ENCODE measurements at regions not wholly inside any gene's neighbourhood (a gene's known extent, or its start where the extent isn't known, plus 50 kb on each side); places are given as distances from the start of the nearest gene placed in this dataset.

- H3K79me2 ChIP-seq (ENCODE audit: low read depth): no peaks in the 10 kb centered on the region
- no peaks in the 10 kb centered on the region for H3K27me3 ChIP-seq
- H4K20me1 ChIP-seq (ENCODE audit: low read depth): no peaks in the 10 kb centered on the region
- no peak overlapping the region for H3K9ac ChIP-seq
- TF ChIP-seq EZH2 (IDR thresholded peaks at IDR 0.05): no peak
- no peak for TF ChIP-seq CTCF (IDR thresholded peaks at IDR 0.05)
- TF ChIP-seq EZH2phosphoT487 (IDR thresholded peaks at IDR 0.05): no peak
- peaks cover 17% of the 10 kb centered on the region for H3K4me1 ChIP-seq
- Mint-ChIP-seq H3K36me3 (no peaks in the 10 kb centered on the region), H3K4me3 (no peak overlapping the region), H3K27ac (peak overlapping the region; percentile 36), H3K4me1 (peaks cover 11% of the 10 kb centered on the region), H3K27me3 (ENCODE audit: insufficient read depth, low read depth) (no peaks in the 10 kb centered on the region), H3K9me3 (peaks cover 5% of the 10 kb centered on the region)
- H3K4me3 ChIP-seq: no peak overlapping the region
- H3K27ac ChIP-seq: no peak overlapping the region
- no peak overlapping the region for H2AFZ ChIP-seq (replicated peaks)
- no peak for DNase-seq (ENCODE audit: low spot score)
- no peaks in the 10 kb centered on the region for H3F3A ChIP-seq (ENCODE audit: low read depth)
- H3K4me2 ChIP-seq: no peak overlapping the region
- H3K9me3 ChIP-seq (ENCODE audit: low read depth): no peaks in the 10 kb centered on the region
- no peaks in the 10 kb centered on the region for H3K36me3 ChIP-seq
Measured at GRCh38 chr2:122098306-122098705, 342.9 kb downstream of the TSN start.

GRCh38 chr2:122100346-122100745 is 344.9 kb downstream of the TSN start:
- Histone ChIP-seq H3K27me3 (no peaks in the 10 kb centered on the region), H3K4me1 (peaks cover 27% of the 10 kb centered on the region), H3K9me3 (ENCODE audit: low read depth) (no peaks in the 10 kb centered on the region), H4K20me1 (ENCODE audit: low read depth) (no peaks in the 10 kb centered on the region), H3F3A (ENCODE audit: low read depth) (peaks cover 16% of the 10 kb centered on the region), H3K4me3 (no peak overlapping the region), H3K27ac (no peak overlapping the region), H3K36me3 (no peaks in the 10 kb centered on the region), H3K9ac (no peak overlapping the region), H2AFZ (replicated peaks) (peak overlapping the region; percentile 86), H3K79me2 (ENCODE audit: low read depth) (no peaks in the 10 kb centered on the region), H3K4me2 (peak overlapping the region; percentile 8)
- Mint-ChIP-seq H3K9me3 (peaks cover 12% of the 10 kb centered on the region), H3K4me3 (no peak overlapping the region), H3K27me3 (ENCODE audit: insufficient read depth, low read depth) (no peaks in the 10 kb centered on the region), H3K4me1 (peaks cover 21% of the 10 kb centered on the region), H3K36me3 (no peaks in the 10 kb centered on the region), H3K27ac (peak overlapping the region; percentile 18)
- no peak for TF ChIP-seq EZH2phosphoT487 (IDR thresholded peaks at IDR 0.05)
- no peak for TF ChIP-seq CTCF (IDR thresholded peaks at IDR 0.05)
- TF ChIP-seq EZH2 (IDR thresholded peaks at IDR 0.05): no peak
- DNase-seq (ENCODE audit: low spot score): no peak

GRCh38 chr2:122100756-122101155 is 345.3 kb downstream of the TSN start:
- peak overlapping the region; percentile 86 for H2AFZ ChIP-seq (replicated peaks)
- H3K27ac ChIP-seq: no peak overlapping the region
- H3K79me2 ChIP-seq (ENCODE audit: low read depth): no peaks in the 10 kb centered on the region
- H3K4me1 ChIP-seq: peaks cover 31% of the 10 kb centered on the region
- H3K27me3 ChIP-seq: no peaks in the 10 kb centered on the region
- Mint-ChIP-seq H3K9me3 (peaks cover 12% of the 10 kb centered on the region), H3K36me3 (no peaks in the 10 kb centered on the region), H3K27ac (no peak overlapping the region), H3K4me1 (peaks cover 25% of the 10 kb centered on the region), H3K4me3 (no peak overlapping the region), H3K27me3 (ENCODE audit: insufficient read depth, low read depth) (no peaks in the 10 kb centered on the region)
- H4K20me1 ChIP-seq (ENCODE audit: low read depth): no peaks in the 10 kb centered on the region
- H3K4me3 ChIP-seq: no peak overlapping the region
- no peak overlapping the region for H3K9ac ChIP-seq
- no peaks in the 10 kb centered on the region for H3K9me3 ChIP-seq (ENCODE audit: low read depth)
- peak overlapping the region; percentile 8 for H3K4me2 ChIP-seq
- H3K36me3 ChIP-seq: no peaks in the 10 kb centered on the region
- no peak for DNase-seq (ENCODE audit: low spot score)
- H3F3A ChIP-seq (ENCODE audit: low read depth): peaks cover 20% of the 10 kb centered on the region
- TF ChIP-seq CTCF (IDR thresholded peaks at IDR 0.05): no peak

- peaks cover 30% of the 10 kb centered on the region for H3K4me1 Mint-ChIP-seq
Measured at GRCh38 chr2:122101319-122101718, 345.9 kb downstream of the TSN start.

More at GRCh38 chr2:122101319-122101718, 345.9 kb downstream of the TSN start:
- Histone ChIP-seq H4K20me1 (ENCODE audit: low read depth) (no peaks in the 10 kb centered on the region), H3K36me3 (no peaks in the 10 kb centered on the region), H3K4me2 (no peak overlapping the region), H3K4me3 (no peak overlapping the region), H3K4me1 (peaks cover 36% of the 10 kb centered on the region), H3F3A (ENCODE audit: low read depth) (peaks cover 25% of the 10 kb centered on the region), H3K9me3 (ENCODE audit: low read depth) (no peaks in the 10 kb centered on the region), H2AFZ (replicated peaks) (peak overlapping the region; percentile 57), H3K27ac (no peak overlapping the region), H3K79me2 (ENCODE audit: low read depth) (no peaks in the 10 kb centered on the region), H3K9ac (no peak overlapping the region), H3K27me3 (no peaks in the 10 kb centered on the region)
- Mint-ChIP-seq H3K27ac (no peak overlapping the region), H3K27me3 (ENCODE audit: insufficient read depth, low read depth) (no peaks in the 10 kb centered on the region), H3K9me3 (peaks cover 12% of the 10 kb centered on the region), H3K4me3 (no peak overlapping the region), H3K36me3 (no peaks in the 10 kb centered on the region)
- DNase-seq (ENCODE audit: low spot score): no peak
- TF ChIP-seq CTCF (IDR thresholded peaks at IDR 0.05) (peak; percentile 7), EZH2phosphoT487 (IDR thresholded peaks at IDR 0.05) (no peak)

Measured in neural progenitor cell (in vitro differentiated cells).